ENCODE measurements at regions not wholly inside any gene's neighbourhood (a gene's known extent, or its start where the extent isn't known, plus 50 kb on each side); places are given as distances from the start of the nearest gene placed in this dataset.

GRCh38 chr10:58937423-58937822 lies 239.0 kb upstream of the PHYHIPL start:
- no peak for TF ChIP-seq CTCF (conservative IDR thresholded peaks at IDR 0.05; ENCODE audit: low read depth in 2 of 2)
- no peak for TF ChIP-seq ETS1 (IDR thresholded peaks at IDR 0.05)
- no peak for TF ChIP-seq REST (IDR thresholded peaks at IDR 0.05; ENCODE audit: unreplicated experiment)
- no peak for TF ChIP-seq POLR2AphosphoS5 (IDR thresholded peaks at IDR 0.05; ENCODE audit: low read depth)
- TF ChIP-seq EZH2 (IDR thresholded peaks at IDR 0.05; ENCODE audit: low read depth, unreplicated experiment) = no peak
- no peak for TF ChIP-seq EZH2phosphoT487 (IDR thresholded peaks at IDR 0.05; ENCODE audit: unreplicated experiment)

Measured in GM23338 (cell line).